HepG2 (cell line): ENCODE measurements at regions not wholly inside any gene's neighbourhood (a gene's known extent, or its start where the extent isn't known, plus 50 kb on each side); places are given as distances from the start of the nearest gene placed in this dataset.

Experiments used
- ATAC-seq: fragments of 200-7000 bp; cut with Tn5 transposase; 3 replicates; pipeline ENCODE4 v1.9.1; 2020; ENCODE audit warnings: mild to moderate bottlenecking, moderate library complexity
- BruUV-seq: library from RNA; stranded (reverse); fragments of 400-500 nt; replicated peaks from 2 replicates; lab custom pipeline; 2021; lab: Mats Ljungman, UMichigan
- CTCF ChIA-PET: fragments of 300-600 bp; formaldehyde crosslinking; extraction: SDS; loops from one replicate; lab custom pipeline; 2021; ENCODE audit warnings: low total read pairs, inconsistent platforms, low intra/inter-chr PET ratio; lab: Yijun Ruan, JAX
- POLR2A ChIA-PET: fragments of 350-600 bp; sonication (Branson Sonifier 250); formaldehyde crosslinking; loops from one replicate; lab custom pipeline; 2020; ENCODE audit warnings: antibody characterized with exemption, inconsistent platforms; lab: Yijun Ruan, JAX
- DNase-seq: peaks from one replicate; pipeline ENCODE4 v3.0.0-alpha.2; 2015; ENCODE audit warnings: low spot score
- FAIRE-seq: peaks from 3 replicates; lab custom pipeline; 2011; peaks lifted over from hg19 to GRCh38; lab: Jason Lieb, UNC
- H2AFZ ChIP-seq: one replicate; pipeline ENCODE4 v1.6.1; 2011; ENCODE audit warnings: low read length, inconsistent platforms
- H3K27ac ChIP-seq: fragments of 300-600 bp; 3 replicates; pipeline ENCODE4 v1.8.0; 2011; ENCODE audit warnings: mixed run types, mild to moderate bottlenecking, mixed read lengths, low read length, inconsistent platforms; ENCODE audit not compliant: insufficient read depth; ENCODE audit errors: extremely low read length
- H3K27me3 ChIP-seq, 2 experiments: fragments of 200-600 bp in 1 of 2; 2 replicates in 1 of 2; 3 replicates in 1 of 2; pipeline versions ENCODE4 v1.6.0 to v1.8.0; 2011; ENCODE audit warnings: low read length in 2 of 2, mild to moderate bottlenecking in 2 of 2, moderate library complexity in 2 of 2, inconsistent platforms in 1 of 2; ENCODE audit not compliant: insufficient read depth in 2 of 2, control insufficient read depth in 1 of 2
- H3K36me3 ChIP-seq, 2 experiments: fragments of 200-600 bp in 1 of 2; replicated peaks in 1 of 2; 2 replicates in 1 of 2; 3 replicates in 1 of 2; pipeline versions ENCODE4 v1.5.1 to v1.8.0; 2011; ENCODE audit warnings: low read length in 2 of 2, inconsistent platforms in 1 of 2; ENCODE audit not compliant: insufficient read depth in 2 of 2, control insufficient read depth in 1 of 2
- H3K4me1 ChIP-seq: 2 replicates; pipeline ENCODE4 v1.5.1; 2012; ENCODE audit warnings: low read length, inconsistent platforms; ENCODE audit not compliant: insufficient read depth
- H3K4me2 ChIP-seq: 2 replicates; pipeline ENCODE4 v1.6.0; 2011; ENCODE audit warnings: low read depth, low read length, inconsistent platforms
- H3K4me3 ChIP-seq, 3 experiments: fragments of 200-600 bp in 1 of 3; sonication (generic), shearing (Covaris generic) in 1 of 3; replicated peaks in 1 of 3; 2 replicates each; pipeline ENCODE4 v1.5.1; 2011 to 2016; ENCODE audit warnings: low read length in 3 of 3, inconsistent platforms in 2 of 3, low read depth in 2 of 3, mild to moderate bottlenecking in 2 of 3, control low read depth in 1 of 3, mixed read lengths in 1 of 3; ENCODE audit not compliant: insufficient read depth in 1 of 3
- H3K79me2 ChIP-seq: one replicate; pipeline ENCODE4 v1.6.1; 2011; ENCODE audit warnings: low read length, inconsistent platforms; ENCODE audit not compliant: insufficient read depth
- H3K9ac ChIP-seq: 2 replicates; pipeline ENCODE4 v1.6.0; 2011; ENCODE audit warnings: mild to moderate bottlenecking, low read depth, low read length, inconsistent platforms; ENCODE audit not compliant: insufficient read depth
- H3K9me3 ChIP-seq: 2 replicates; pipeline ENCODE4 v1.5.1; 2012; ENCODE audit warnings: mild to moderate bottlenecking, low read length
- H4K20me1 ChIP-seq: 2 replicates; pipeline ENCODE4 v1.6.0; 2011; ENCODE audit warnings: inconsistent platforms, mild to moderate bottlenecking, low read length, moderate library complexity; ENCODE audit not compliant: insufficient read depth
- GPN1 ChIP-seq: sonication (generic); formaldehyde crosslinking; IDR thresholded peaks from 2 replicates; pipeline ENCODE4 v1.5.1; 2020; ENCODE audit warnings: missing genetic modification reagents, borderline replicate concordance
- HOXA3 ChIP-seq: sonication (generic); formaldehyde crosslinking; IDR thresholded peaks from 2 replicates; pipeline ENCODE4 v1.5.0; 2020; ENCODE audit warnings: missing genetic modification reagents
- NPAS2 ChIP-seq: sonication (generic); formaldehyde crosslinking; IDR thresholded peaks from 2 replicates; pipeline ENCODE4 v1.8.0; 2022; ENCODE audit warnings: mild to moderate bottlenecking, missing genetic modification reagents, borderline replicate concordance
- RXRA ChIP-seq: sonication (generic); formaldehyde crosslinking; IDR thresholded peaks from 2 replicates; pipeline ENCODE4 v1.5.1; 2020; ENCODE audit warnings: missing genetic modification reagents
- TAF15 ChIP-seq: fragments of 200-400 bp; formaldehyde crosslinking; IDR thresholded peaks from one replicate; pipeline ENCODE4 v1.6.1; 2018; ENCODE audit warnings: mild to moderate bottlenecking, low read depth, low read length; ENCODE audit not compliant: poor library complexity, severe bottlenecking
- ZNF253 ChIP-seq: sonication (generic); formaldehyde crosslinking; IDR thresholded peaks from 2 replicates; pipeline ENCODE4 v1.8.0; 2022; ENCODE audit warnings: mild to moderate bottlenecking, missing genetic modification reagents, borderline replicate concordance
- ZNF446 ChIP-seq: sonication (generic); formaldehyde crosslinking; IDR thresholded peaks from 2 replicates; pipeline ENCODE4 v1.5.0; 2020; ENCODE audit warnings: mild to moderate bottlenecking, missing genetic modification reagents
- ZNF687 ChIP-seq: sonication (generic); formaldehyde crosslinking; IDR thresholded peaks from 2 replicates; pipeline ENCODE4 v1.5.1; 2020; ENCODE audit warnings: mild to moderate bottlenecking, missing genetic modification reagents, moderate library complexity
- ZNF766 ChIP-seq: sonication (generic); formaldehyde crosslinking; IDR thresholded peaks from 2 replicates; pipeline ENCODE4 v1.5.0; 2020; ENCODE audit warnings: missing genetic modification reagents, borderline replicate concordance
- WGBS: methylation state at CpG from one replicate; pipeline ENCODE4 v1.1.6; 2017; ENCODE audit warnings: low lambda C conversion rate; 5-methylcytosine and 5-hydroxymethylcytosine counted together
- in situ Hi-C: cut with HindIII; loops from 2 replicates; pipeline ENCODE4 v1.10.0; 2017; ENCODE audit warnings: low pct_unique_long_range_greater_than_20kb; ENCODE audit not compliant: extremely low pct_ligation_motif_present
- intact Hi-C: fragments of 100-400 bp; cut with micrococcal nuclease; formaldehyde crosslinking; loops from one replicate; pipeline ENCODE4 v1.10.0; 2022; ENCODE audit not compliant: unreplicated experiment

- intact Hi-C loops: no loop called here
- POLR2A ChIA-PET: no interaction called here
These were observed 142.2 kb upstream of the DLGAP1 start for GRCh38 chr18:4597301-4597700.

More at GRCh38 chr18:4597301-4597700, 142.2 kb upstream of the DLGAP1 start:
- in situ Hi-C loops: no loop called here
- no peaks in the 10 kb centered on the region for H3K9me3 ChIP-seq
- no peaks in the 10 kb centered on the region for H3K36me3 ChIP-seq
- WGBS: 1% methylated on average over 3 of the region's 3 CpGs
- H3K4me3 ChIP-seq: no peak overlapping the region
- ATAC-seq (no peak), FAIRE-seq (no peak), DNase-seq (no peak)
- H3K27ac ChIP-seq: no peak overlapping the region
- no TSS peak for BruUV-seq
- H4K20me1 ChIP-seq: no peaks in the 10 kb centered on the region
- H3K9ac ChIP-seq: no peak overlapping the region
- CTCF ChIA-PET: no interaction called here
- TF ChIP-seq ZNF446 (CRISPR knock-in tag) (no peak), TAF15 (no peak), RXRA (no peak), HOXA3 (no peak), GPN1 (CRISPR knock-in tag) (no peak), ZNF687 (CRISPR knock-in tag) (no peak), NPAS2 (CRISPR knock-in tag) (no peak), ZNF766 (no peak), ZNF253 (CRISPR knock-in tag) (no peak)
- TF ChIP-seq, all 625 proteins: peak for 0
- no peaks in the 10 kb centered on the region for H3K4me1 ChIP-seq
- no peak overlapping the region for H2AFZ ChIP-seq
- H3K27me3 ChIP-seq: no peaks in the 10 kb centered on the region; a peak in 1 of 5 replicates
- no peak overlapping the region for H3K4me2 ChIP-seq
- H3K79me2 ChIP-seq: no peaks in the 10 kb centered on the region
